ENCODE measurements at regions not wholly inside any gene's neighbourhood (a gene's known extent, or its start where the extent isn't known, plus 50 kb on each side); places are given as distances from the start of the nearest gene placed in this dataset.

DNA sequence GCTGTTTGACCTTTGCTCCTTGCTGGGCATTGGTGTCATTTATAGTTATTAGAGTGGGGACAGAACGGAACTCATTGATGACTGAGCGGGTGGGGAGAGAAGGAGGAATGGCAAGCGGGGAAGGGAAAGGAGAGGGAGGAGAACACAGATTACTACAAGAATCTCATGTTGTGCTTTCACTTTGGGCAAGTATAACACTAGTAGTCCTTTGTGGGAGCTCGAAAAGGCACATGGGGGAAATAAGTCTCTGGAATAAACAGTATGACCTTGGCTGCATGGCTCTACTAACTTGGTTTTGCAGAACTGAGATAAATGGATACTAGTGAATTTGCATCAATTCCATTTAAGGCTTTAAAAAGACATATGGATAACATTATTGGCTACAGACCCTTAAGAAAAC lies 161.7 kb upstream of the NABP1 start:
- Histone ChIP-seq H3K79me2 (ENCODE audit: low read depth) (no peaks in the 10 kb centered on the region), H3K4me3 (no peak overlapping the region), H2AFZ (replicated peaks) (no peak overlapping the region), H3K27ac (no peak overlapping the region), H3F3A (ENCODE audit: low read depth) (no peaks in the 10 kb centered on the region), H4K20me1 (ENCODE audit: low read depth) (no peaks in the 10 kb centered on the region), H3K27me3 (no peaks in the 10 kb centered on the region), H3K36me3 (no peaks in the 10 kb centered on the region), H3K4me1 (no peaks in the 10 kb centered on the region), H3K4me2 (no peak overlapping the region), H3K9ac (no peak overlapping the region), H3K9me3 (ENCODE audit: low read depth) (no peaks in the 10 kb centered on the region)
- Mint-ChIP-seq H3K9me3 (no peaks in the 10 kb centered on the region), H3K4me3 (no peak overlapping the region), H3K27ac (no peak overlapping the region), H3K36me3 (no peaks in the 10 kb centered on the region), H3K4me1 (peaks cover 6% of the 10 kb centered on the region), H3K27me3 (ENCODE audit: insufficient read depth, low read depth) (peaks cover 2% of the 10 kb centered on the region)
- DNase-seq (ENCODE audit: low spot score): no peak
- TF ChIP-seq EZH2 (IDR thresholded peaks at IDR 0.05) (no peak), EZH2phosphoT487 (IDR thresholded peaks at IDR 0.05) (no peak)
- TF ChIP-seq, protein P1, sequence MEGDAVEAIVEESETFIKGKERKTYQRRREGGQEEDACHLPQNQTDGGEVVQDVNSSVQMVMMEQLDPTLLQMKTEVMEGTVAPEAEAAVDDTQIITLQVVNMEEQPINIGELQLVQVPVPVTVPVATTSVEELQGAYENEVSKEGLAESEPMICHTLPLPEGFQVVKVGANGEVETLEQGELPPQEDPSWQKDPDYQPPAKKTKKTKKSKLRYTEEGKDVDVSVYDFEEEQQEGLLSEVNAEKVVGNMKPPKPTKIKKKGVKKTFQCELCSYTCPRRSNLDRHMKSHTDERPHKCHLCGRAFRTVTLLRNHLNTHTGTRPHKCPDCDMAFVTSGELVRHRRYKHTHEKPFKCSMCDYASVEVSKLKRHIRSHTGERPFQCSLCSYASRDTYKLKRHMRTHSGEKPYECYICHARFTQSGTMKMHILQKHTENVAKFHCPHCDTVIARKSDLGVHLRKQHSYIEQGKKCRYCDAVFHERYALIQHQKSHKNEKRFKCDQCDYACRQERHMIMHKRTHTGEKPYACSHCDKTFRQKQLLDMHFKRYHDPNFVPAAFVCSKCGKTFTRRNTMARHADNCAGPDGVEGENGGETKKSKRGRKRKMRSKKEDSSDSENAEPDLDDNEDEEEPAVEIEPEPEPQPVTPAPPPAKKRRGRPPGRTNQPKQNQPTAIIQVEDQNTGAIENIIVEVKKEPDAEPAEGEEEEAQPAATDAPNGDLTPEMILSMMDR (IDR thresholded peaks at IDR 0.05): no peak

- Histone ChIP-seq H2AFZ (replicated peaks) (no peak overlapping the region), H4K20me1 (ENCODE audit: low read depth) (no peaks in the 10 kb centered on the region), H3K4me2 (no peak overlapping the region), H3K4me3 (no peak overlapping the region), H3K27me3 (no peaks in the 10 kb centered on the region), H3K9ac (no peak overlapping the region), H3K36me3 (no peaks in the 10 kb centered on the region), H3K27ac (no peak overlapping the region), H3K79me2 (ENCODE audit: low read depth) (no peaks in the 10 kb centered on the region), H3F3A (ENCODE audit: low read depth) (no peaks in the 10 kb centered on the region), H3K9me3 (ENCODE audit: low read depth) (no peaks in the 10 kb centered on the region), H3K4me1 (no peaks in the 10 kb centered on the region)
- H3K4me1 Mint-ChIP-seq: peaks cover 7% of the 10 kb centered on the region
- no peak for TF ChIP-seq EZH2 (IDR thresholded peaks at IDR 0.05)
- TF ChIP-seq, protein P1 (IDR thresholded peaks at IDR 0.05): peak; percentile 77
- H3K36me3 Mint-ChIP-seq: no peaks in the 10 kb centered on the region
- no peak for DNase-seq (ENCODE audit: low spot score)
- no peaks in the 10 kb centered on the region for H3K9me3 Mint-ChIP-seq
- H3K27me3 Mint-ChIP-seq (ENCODE audit: insufficient read depth, low read depth): peaks cover 2% of the 10 kb centered on the region
- H3K4me3 Mint-ChIP-seq: no peak overlapping the region
- no peak overlapping the region for H3K27ac Mint-ChIP-seq
Measured at GRCh38 chr2:191521608-191522208, 156.2 kb upstream of the NABP1 start.

DNA sequence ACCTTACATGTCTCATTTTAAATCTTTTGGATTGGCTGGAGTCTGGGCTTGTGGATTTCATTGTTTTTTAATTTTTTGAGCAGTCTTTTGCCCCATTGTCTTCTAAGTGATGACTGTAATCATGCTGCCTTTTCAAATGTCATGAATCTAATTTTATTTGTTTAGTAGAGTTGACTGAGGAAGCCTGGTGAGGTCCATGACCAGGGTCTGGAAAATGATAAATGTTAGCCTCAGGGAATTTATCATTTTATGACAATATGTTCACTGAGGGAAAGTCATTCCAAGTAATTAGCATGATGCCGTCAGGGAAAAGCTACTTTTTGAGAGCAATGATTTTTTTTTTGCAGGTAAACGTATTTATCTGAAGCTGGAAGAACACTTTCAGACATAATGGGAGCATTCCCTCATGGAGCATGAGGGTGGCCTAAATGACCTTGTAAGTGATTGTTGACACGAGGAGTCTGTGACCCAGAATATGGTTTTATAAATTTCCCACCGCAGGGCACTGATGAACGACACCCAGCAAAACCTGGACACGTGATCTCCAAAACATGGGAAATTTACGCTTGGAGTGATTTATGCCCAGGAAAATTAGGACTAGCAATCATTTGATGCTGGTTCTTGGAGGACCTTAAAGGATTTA lies 155.3 kb upstream of the NABP1 start:
- Histone ChIP-seq H3K79me2 (ENCODE audit: low read depth) (no peaks in the 10 kb centered on the region), H2AFZ (replicated peaks) (no peak overlapping the region), H4K20me1 (ENCODE audit: low read depth) (no peaks in the 10 kb centered on the region), H3K27me3 (no peaks in the 10 kb centered on the region), H3K36me3 (no peaks in the 10 kb centered on the region), H3K4me1 (no peaks in the 10 kb centered on the region), H3K27ac (no peak overlapping the region), H3F3A (ENCODE audit: low read depth) (no peaks in the 10 kb centered on the region), H3K9me3 (ENCODE audit: low read depth) (no peaks in the 10 kb centered on the region), H3K4me3 (no peak overlapping the region), H3K9ac (no peak overlapping the region), H3K4me2 (no peak overlapping the region)
- Mint-ChIP-seq H3K4me1 (peaks cover 7% of the 10 kb centered on the region), H3K9me3 (no peaks in the 10 kb centered on the region), H3K27me3 (ENCODE audit: insufficient read depth, low read depth) (peaks cover 2% of the 10 kb centered on the region), H3K4me3 (no peak overlapping the region), H3K36me3 (no peaks in the 10 kb centered on the region), H3K27ac (no peak overlapping the region)
- TF ChIP-seq, protein P1 (IDR thresholded peaks at IDR 0.05): no peak
- TF ChIP-seq EZH2phosphoT487 (IDR thresholded peaks at IDR 0.05) (no peak), EZH2 (IDR thresholded peaks at IDR 0.05) (no peak)
- no peak for DNase-seq (ENCODE audit: low spot score)

All from neural progenitor cell (in vitro differentiated cells).